Naive thymus-derived CD4-positive, alpha-beta T cell (primary cell): ENCODE measurements at regions not wholly inside any gene's neighbourhood (a gene's known extent, or its start where the extent isn't known, plus 50 kb on each side); places are given as distances from the start of the nearest gene placed in this dataset.
"Not testable (repeated sequence)": the region's sequence is repeated elsewhere in the genome, so short reads cannot be mapped to it uniquely, and the experiment has no call there.

Experiments used
- ATAC-seq: fragments of 150-1000 bp; cut with Tn5 transposase; 2 replicates; pipeline ENCODE4 v1.10.0; 2021; ENCODE audit warnings: mild to moderate bottlenecking, moderate library complexity
- CTCF ChIA-PET: fragments of 350-600 bp; sonication (Branson Sonifier 250); formaldehyde crosslinking; loops from one replicate; lab custom pipeline; 2021; ENCODE audit warnings: antibody characterized with exemption; lab: Charles Lee
- POLR2A ChIA-PET: fragments of 350-600 bp; sonication (Branson Sonifier 250); formaldehyde crosslinking; loops from one replicate; lab custom pipeline; 2021; ENCODE audit warnings: antibody characterized with exemption, inconsistent platforms; lab: Charles Lee
- DNase-seq, 9 donors: peaks; one replicate each; pipeline versions ENCODE4 v3.0.0 to v3.0.0-alpha.2; 2020 to 2022; ENCODE audit warnings: mixed read lengths in 1 of 9
- H3K27ac ChIP-seq: one replicate; pipeline ENCODE4 v1.7.0; 2013; ENCODE audit warnings: mild to moderate bottlenecking, low read depth, low read length, moderate library complexity
- H3K27me3 ChIP-seq, 2 donors: one replicate each; pipeline ENCODE4 v1.7.0; 2013; ENCODE audit warnings: low read length in 2 of 2, mild to moderate bottlenecking in 2 of 2, moderate library complexity in 2 of 2; ENCODE audit not compliant: control insufficient read depth in 2 of 2, insufficient read depth in 2 of 2
- H3K36me3 ChIP-seq, 3 experiments: 1 replicate in 2 of 3; 2 replicates in 1 of 3; pipeline ENCODE4 v1.7.0; 2013; ENCODE audit warnings: low read length in 3 of 3, mild to moderate bottlenecking in 3 of 3, moderate library complexity in 1 of 3; ENCODE audit not compliant: insufficient read depth in 3 of 3, control insufficient read depth in 2 of 3
- H3K4me1 ChIP-seq, 2 donors: one replicate each; pipeline ENCODE4 v1.7.0; 2013; ENCODE audit warnings: low read length in 2 of 2, mild to moderate bottlenecking in 2 of 2, moderate library complexity in 1 of 2; ENCODE audit not compliant: control insufficient read depth in 2 of 2, insufficient read depth in 2 of 2
- H3K4me3 ChIP-seq: 2 replicates; pipeline ENCODE4 v1.7.0; 2013; ENCODE audit warnings: mild to moderate bottlenecking, low read length
- H3K9me3 ChIP-seq, 3 experiments: 1 replicate in 2 of 3; 2 replicates in 1 of 3; pipeline ENCODE4 v1.7.0; 2013; ENCODE audit warnings: low read length in 3 of 3; ENCODE audit not compliant: control insufficient read depth in 2 of 3
- H3K27ac Mint-ChIP-seq, 9 donors: one replicate each; pipeline ENCODE4 v1.8.0; 2020 to 2022; ENCODE audit warnings: mixed read lengths in 9 of 9, mild to moderate bottlenecking in 8 of 9, moderate library complexity in 5 of 9, inconsistent platforms in 2 of 9
- H3K27me3 Mint-ChIP-seq, 5 donors: one replicate each; pipeline ENCODE4 v1.8.0; 2021 to 2022; ENCODE audit warnings: mixed read lengths in 5 of 5, mild to moderate bottlenecking in 1 of 5
- H3K36me3 Mint-ChIP-seq, 5 donors: one replicate each; pipeline ENCODE4 v1.8.0; 2020 to 2022; ENCODE audit warnings: mixed read lengths in 5 of 5, mild to moderate bottlenecking in 3 of 5, inconsistent platforms in 1 of 5
- H3K4me1 Mint-ChIP-seq, 7 donors: one replicate each; pipeline ENCODE4 v1.8.0; 2020 to 2022; ENCODE audit warnings: mixed read lengths in 7 of 7, mild to moderate bottlenecking in 3 of 7, inconsistent platforms in 1 of 7
- H3K4me3 Mint-ChIP-seq, 10 donors: one replicate each; pipeline ENCODE4 v1.8.0; 2020 to 2022; ENCODE audit warnings: mild to moderate bottlenecking in 10 of 10, mixed read lengths in 10 of 10, moderate library complexity in 6 of 10, inconsistent platforms in 2 of 10
- H3K9me3 Mint-ChIP-seq, 11 donors: one replicate each; pipeline ENCODE4 v1.8.0; 2020 to 2022; ENCODE audit warnings: mixed read lengths in 11 of 11, mild to moderate bottlenecking in 4 of 11, inconsistent platforms in 1 of 11, moderate library complexity in 1 of 11
- intact Hi-C, 2 donors: fragments of 100-400 bp; cut with micrococcal nuclease; formaldehyde crosslinking; loops; one replicate each; pipeline ENCODE4 v1.15.1; 2023

- H3K4me3 ChIP-seq, ATAC-seq, H3K27me3 Mint-ChIP-seq, H3K9me3 Mint-ChIP-seq, POLR2A ChIA-PET, H3K27ac Mint-ChIP-seq, H3K4me1 Mint-ChIP-seq, DNase-seq, H3K9me3 ChIP-seq, intact Hi-C loops, H3K4me3 Mint-ChIP-seq, H3K27me3 ChIP-seq, H3K36me3 Mint-ChIP-seq, CTCF ChIA-PET, H3K27ac ChIP-seq, H3K36me3 ChIP-seq, H3K4me1 ChIP-seq: not testable (repeated sequence)
These were observed 340.2 kb upstream of the PLGLB1 start for GRCh38 chr2:87361805-87362204.

DNA sequence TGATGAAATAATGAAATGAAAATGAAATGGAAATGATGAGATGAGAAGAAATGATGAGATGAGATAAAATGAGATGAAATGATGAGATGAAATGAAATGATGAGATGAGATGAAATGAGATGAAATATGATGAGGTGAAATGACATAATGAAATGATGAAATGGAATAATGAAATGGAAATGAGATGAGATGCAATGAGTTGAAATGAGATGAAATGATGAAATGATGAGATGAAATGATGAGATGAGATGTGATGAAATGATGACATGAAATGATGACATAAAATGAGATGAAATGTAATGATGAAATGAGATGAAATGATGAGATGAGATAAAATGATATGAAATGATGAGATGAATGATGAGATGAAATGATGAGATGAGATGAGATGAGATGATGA is 342.7 kb upstream of the PLGLB1 start:
- H3K4me1 ChIP-seq, H3K9me3 Mint-ChIP-seq, POLR2A ChIA-PET, H3K27ac ChIP-seq, ATAC-seq, DNase-seq, intact Hi-C loops, CTCF ChIA-PET, H3K27me3 ChIP-seq, H3K9me3 ChIP-seq, H3K4me3 Mint-ChIP-seq, H3K36me3 ChIP-seq, H3K27ac Mint-ChIP-seq, H3K27me3 Mint-ChIP-seq, H3K36me3 Mint-ChIP-seq, H3K4me1 Mint-ChIP-seq, H3K4me3 ChIP-seq: not testable (repeated sequence)

GRCh38 chr2:87365038-87365437 is 343.4 kb upstream of the PLGLB1 start:
- intact Hi-C loops, POLR2A ChIA-PET, H3K27ac Mint-ChIP-seq, H3K9me3 ChIP-seq, H3K27ac ChIP-seq, H3K4me1 Mint-ChIP-seq, H3K27me3 Mint-ChIP-seq, H3K36me3 Mint-ChIP-seq, ATAC-seq, CTCF ChIA-PET, DNase-seq, H3K4me3 ChIP-seq, H3K4me1 ChIP-seq, H3K36me3 ChIP-seq, H3K4me3 Mint-ChIP-seq, H3K27me3 ChIP-seq, H3K9me3 Mint-ChIP-seq: not testable (repeated sequence)

GRCh38 chr2:87386063-87386560 is 361.8 kb upstream of the PLGLB2 start:
- H3K27me3 ChIP-seq, H3K36me3 Mint-ChIP-seq, H3K9me3 Mint-ChIP-seq, H3K4me1 ChIP-seq, DNase-seq, ATAC-seq, CTCF ChIA-PET, H3K27ac ChIP-seq, H3K27ac Mint-ChIP-seq, H3K4me3 Mint-ChIP-seq, H3K36me3 ChIP-seq, H3K9me3 ChIP-seq, H3K4me1 Mint-ChIP-seq, H3K4me3 ChIP-seq, POLR2A ChIA-PET, H3K27me3 Mint-ChIP-seq, intact Hi-C loops: not testable (repeated sequence)

DNA sequence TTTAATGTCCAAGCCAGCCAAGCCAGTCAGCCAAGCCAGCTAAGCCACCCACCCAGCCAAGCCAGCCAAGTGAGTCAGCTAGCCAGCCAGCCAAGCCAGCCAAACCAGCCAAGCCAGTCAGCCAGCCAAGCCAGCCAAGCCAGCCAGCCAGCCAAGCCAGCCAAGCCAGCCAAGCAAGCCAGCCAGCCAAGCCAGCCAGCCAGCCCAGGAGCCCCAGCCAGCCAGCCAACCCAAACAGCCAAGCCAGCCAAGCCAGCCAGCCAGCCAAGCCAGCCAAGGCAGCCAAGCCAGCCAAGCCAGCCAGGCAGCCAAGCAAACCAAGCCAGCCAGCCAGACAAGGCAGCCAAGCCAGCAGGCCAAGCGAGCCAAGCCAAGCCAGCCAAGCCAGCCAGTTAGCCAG is 352.1 kb upstream of the PLGLB2 start:
- H3K27me3 ChIP-seq, H3K4me1 ChIP-seq, H3K9me3 Mint-ChIP-seq, intact Hi-C loops, H3K27ac ChIP-seq, DNase-seq, H3K4me3 Mint-ChIP-seq, H3K27ac Mint-ChIP-seq, H3K27me3 Mint-ChIP-seq, H3K9me3 ChIP-seq, POLR2A ChIA-PET, H3K36me3 Mint-ChIP-seq, CTCF ChIA-PET, H3K36me3 ChIP-seq, ATAC-seq, H3K4me1 Mint-ChIP-seq, H3K4me3 ChIP-seq: not testable (repeated sequence)

GRCh38 chr2:87396551-87397265 is 351.2 kb upstream of the PLGLB2 start:
- H3K27ac ChIP-seq, H3K4me1 Mint-ChIP-seq, H3K27me3 ChIP-seq, H3K4me1 ChIP-seq, H3K27me3 Mint-ChIP-seq, DNase-seq, H3K4me3 ChIP-seq, H3K27ac Mint-ChIP-seq, ATAC-seq, intact Hi-C loops, H3K36me3 Mint-ChIP-seq, POLR2A ChIA-PET, H3K9me3 ChIP-seq, CTCF ChIA-PET, H3K4me3 Mint-ChIP-seq, H3K9me3 Mint-ChIP-seq, H3K36me3 ChIP-seq: not testable (repeated sequence)

GRCh38 chr2:87397276-87398065 is 350.4 kb upstream of the PLGLB2 start:
- intact Hi-C loops, H3K4me1 ChIP-seq, H3K36me3 ChIP-seq, H3K36me3 Mint-ChIP-seq, H3K27me3 ChIP-seq, H3K27ac ChIP-seq, H3K4me1 Mint-ChIP-seq, POLR2A ChIA-PET, H3K9me3 Mint-ChIP-seq, ATAC-seq, CTCF ChIA-PET, H3K9me3 ChIP-seq, DNase-seq, H3K4me3 Mint-ChIP-seq, H3K27me3 Mint-ChIP-seq, H3K4me3 ChIP-seq, H3K27ac Mint-ChIP-seq: not testable (repeated sequence)
